ENCODE measurements at regions not wholly inside any gene's neighbourhood (a gene's known extent, or its start where the extent isn't known, plus 50 kb on each side); places are given as distances from the start of the nearest gene placed in this dataset.

DNA sequence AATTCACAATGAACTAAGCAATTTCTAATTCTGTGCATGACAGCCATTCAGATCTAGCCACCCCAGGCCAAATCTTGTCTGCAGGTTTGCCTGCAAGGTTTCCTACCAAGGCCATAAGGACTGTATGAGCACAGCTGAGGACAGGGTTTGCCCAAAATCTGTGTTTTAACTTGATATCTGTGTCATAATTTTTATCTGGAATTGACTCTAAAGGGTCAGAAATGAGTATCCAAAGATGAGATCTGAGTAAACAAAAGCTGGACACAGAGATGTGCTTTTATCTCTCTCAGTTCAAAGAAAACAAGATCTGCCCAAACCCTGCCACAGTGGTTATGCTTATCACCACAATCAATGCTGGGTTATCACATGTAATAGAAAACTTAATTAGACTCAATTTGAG lies 154.6 kb upstream of the COL8A1 start:
- no peaks in the 10 kb centered on the region for H3K4me1 Mint-ChIP-seq (ENCODE audit: low read depth, unreplicated experiment)
- H3K4me1 ChIP-seq = no peaks in the 10 kb centered on the region
- H3K36me3 ChIP-seq (ENCODE audit: control insufficient read depth, insufficient read depth, low read length) = no peaks in the 10 kb centered on the region
- TF ChIP-seq, protein P1, sequence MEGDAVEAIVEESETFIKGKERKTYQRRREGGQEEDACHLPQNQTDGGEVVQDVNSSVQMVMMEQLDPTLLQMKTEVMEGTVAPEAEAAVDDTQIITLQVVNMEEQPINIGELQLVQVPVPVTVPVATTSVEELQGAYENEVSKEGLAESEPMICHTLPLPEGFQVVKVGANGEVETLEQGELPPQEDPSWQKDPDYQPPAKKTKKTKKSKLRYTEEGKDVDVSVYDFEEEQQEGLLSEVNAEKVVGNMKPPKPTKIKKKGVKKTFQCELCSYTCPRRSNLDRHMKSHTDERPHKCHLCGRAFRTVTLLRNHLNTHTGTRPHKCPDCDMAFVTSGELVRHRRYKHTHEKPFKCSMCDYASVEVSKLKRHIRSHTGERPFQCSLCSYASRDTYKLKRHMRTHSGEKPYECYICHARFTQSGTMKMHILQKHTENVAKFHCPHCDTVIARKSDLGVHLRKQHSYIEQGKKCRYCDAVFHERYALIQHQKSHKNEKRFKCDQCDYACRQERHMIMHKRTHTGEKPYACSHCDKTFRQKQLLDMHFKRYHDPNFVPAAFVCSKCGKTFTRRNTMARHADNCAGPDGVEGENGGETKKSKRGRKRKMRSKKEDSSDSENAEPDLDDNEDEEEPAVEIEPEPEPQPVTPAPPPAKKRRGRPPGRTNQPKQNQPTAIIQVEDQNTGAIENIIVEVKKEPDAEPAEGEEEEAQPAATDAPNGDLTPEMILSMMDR (IDR thresholded peaks at IDR 0.05; ENCODE audit: insufficient read depth in 1 of 2, low read depth in 1 of 2, low read length in 1 of 2, severe bottlenecking in 1 of 2, unreplicated experiment in 1 of 2) = no peak
- no peaks in the 10 kb centered on the region for H3K27me3 Mint-ChIP-seq (ENCODE audit: insufficient read depth, unreplicated experiment)
- ChIA-PET CTCF (no interaction called here), POLR2A (no interaction called here)
- H3K27me3 ChIP-seq (replicated peaks; ENCODE audit: control insufficient read depth, insufficient read depth, low read length) = no peaks in the 10 kb centered on the region
- intact Hi-C loops (cut with micrococcal nuclease; ENCODE audit: unreplicated experiment) = no loop called here
- no peak overlapping the region for H3K27ac Mint-ChIP-seq (ENCODE audit: unreplicated experiment)
- no peaks in the 10 kb centered on the region for H3K36me3 Mint-ChIP-seq (ENCODE audit: insufficient read depth, unreplicated experiment)
- no peak for DNase-seq
- H3K9me3 ChIP-seq = peaks cover 4% of the 10 kb centered on the region; the same call in 1 of the 2 replicates
- H3K4me3 Mint-ChIP-seq (ENCODE audit: unreplicated experiment) = no peak overlapping the region
- no TSS peak for BruUV-seq (replicated peaks)
- H3K4me3 ChIP-seq (ENCODE audit: low read depth, low read length) = no peak overlapping the region
- H3K9me3 Mint-ChIP-seq (ENCODE audit: unreplicated experiment) = peaks cover 11% of the 10 kb centered on the region

DNA sequence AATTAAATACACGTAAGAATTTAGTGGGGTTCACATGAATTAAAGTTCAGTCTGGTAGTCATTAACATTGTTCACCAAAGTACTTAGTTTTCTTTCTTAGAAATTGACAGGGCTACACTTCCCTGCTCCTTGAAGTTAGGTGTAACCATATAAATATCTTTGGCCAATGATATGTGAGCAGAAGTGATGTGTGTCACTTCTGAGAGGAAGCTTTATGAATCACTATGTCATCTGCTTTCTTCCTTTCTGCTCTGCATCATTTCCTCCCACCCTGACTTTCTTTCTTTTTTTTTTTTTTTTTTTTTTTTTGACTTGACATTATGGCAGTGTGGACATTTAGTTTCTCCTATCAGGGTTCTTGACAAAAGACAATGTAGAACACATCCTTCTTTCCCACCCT lies 156.2 kb upstream of the COL8A1 start:
- no peak overlapping the region for H3K4me3 Mint-ChIP-seq (ENCODE audit: unreplicated experiment)
- TF ChIP-seq, protein P1 (IDR thresholded peaks at IDR 0.05; ENCODE audit: insufficient read depth in 1 of 2, low read depth in 1 of 2, low read length in 1 of 2, severe bottlenecking in 1 of 2, unreplicated experiment in 1 of 2) = no peak
- no peaks in the 10 kb centered on the region for H3K9me3 Mint-ChIP-seq (ENCODE audit: unreplicated experiment)
- BruUV-seq (replicated peaks) = no TSS peak
- CTCF ChIA-PET = no interaction called here
- no peaks in the 10 kb centered on the region for H3K36me3 ChIP-seq (ENCODE audit: control insufficient read depth, insufficient read depth, low read length)
- H3K9me3 ChIP-seq = 0 out of 2 replicates have a peak, but pooled peaks cover 4% of the 10 kb centered on the region
- no peak overlapping the region for H3K4me3 ChIP-seq (ENCODE audit: low read depth, low read length)
- H3K36me3 Mint-ChIP-seq (ENCODE audit: insufficient read depth, unreplicated experiment) = no peaks in the 10 kb centered on the region
- POLR2A ChIA-PET = no interaction called here
- H3K27ac Mint-ChIP-seq (ENCODE audit: unreplicated experiment) = no peak overlapping the region
- intact Hi-C loops (cut with micrococcal nuclease; ENCODE audit: unreplicated experiment) = no loop called here
- H3K27me3 Mint-ChIP-seq (ENCODE audit: insufficient read depth, unreplicated experiment) = no peaks in the 10 kb centered on the region
- no peaks in the 10 kb centered on the region for H3K4me1 Mint-ChIP-seq (ENCODE audit: low read depth, unreplicated experiment)
- no peaks in the 10 kb centered on the region for H3K27me3 ChIP-seq (replicated peaks; ENCODE audit: control insufficient read depth, insufficient read depth, low read length)
- DNase-seq = no peak
- H3K4me1 ChIP-seq = no peaks in the 10 kb centered on the region

DNA sequence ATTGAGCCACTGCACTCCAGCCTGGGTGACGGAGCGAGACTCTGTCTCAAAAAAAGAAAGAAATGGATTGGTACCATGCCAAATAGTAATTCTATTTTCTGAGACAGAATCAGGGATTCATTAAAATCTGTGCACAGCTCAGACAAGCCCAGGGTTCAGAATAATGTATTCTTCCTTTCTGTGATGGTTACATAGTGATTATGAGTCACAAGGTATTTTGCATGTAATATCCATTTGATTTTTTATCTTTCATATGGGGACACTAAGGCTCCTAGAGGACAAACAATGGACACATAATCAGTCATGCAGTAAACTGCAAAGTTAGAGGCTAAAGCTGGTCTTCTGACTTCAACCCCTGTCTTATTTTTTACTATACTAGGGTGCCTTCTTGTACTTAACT lies 156.8 kb upstream of the COL8A1 start:
- Mint-ChIP-seq H3K27me3 (ENCODE audit: insufficient read depth, unreplicated experiment) (no peaks in the 10 kb centered on the region), H3K4me1 (ENCODE audit: low read depth, unreplicated experiment) (no peaks in the 10 kb centered on the region), H3K36me3 (ENCODE audit: insufficient read depth, unreplicated experiment) (no peaks in the 10 kb centered on the region), H3K4me3 (ENCODE audit: unreplicated experiment) (no peak overlapping the region), H3K27ac (ENCODE audit: unreplicated experiment) (no peak overlapping the region), H3K9me3 (ENCODE audit: unreplicated experiment) (no peaks in the 10 kb centered on the region)
- BruUV-seq (replicated peaks) = no TSS peak
- no peaks in the 10 kb centered on the region for H3K27me3 ChIP-seq (replicated peaks; ENCODE audit: control insufficient read depth, insufficient read depth, low read length)
- H3K9me3 ChIP-seq = 0 out of 2 replicates have a peak, but pooled peaks cover 4% of the 10 kb centered on the region
- CTCF ChIA-PET = no interaction called here
- POLR2A ChIA-PET = no interaction called here
- H3K36me3 ChIP-seq (ENCODE audit: control insufficient read depth, insufficient read depth, low read length) = no peaks in the 10 kb centered on the region
- TF ChIP-seq, protein P1 (IDR thresholded peaks at IDR 0.05; ENCODE audit: insufficient read depth in 1 of 2, low read depth in 1 of 2, low read length in 1 of 2, severe bottlenecking in 1 of 2, unreplicated experiment in 1 of 2) = no peak
- H3K4me3 ChIP-seq (ENCODE audit: low read depth, low read length) = no peak overlapping the region
- no peaks in the 10 kb centered on the region for H3K4me1 ChIP-seq
- intact Hi-C loops (cut with micrococcal nuclease; ENCODE audit: unreplicated experiment) = no loop called here
- no peak for DNase-seq

Measured in Caco-2 (cell line).